Esophagus muscularis mucosa (tissue), 4 donors: ENCODE measurements at regions not wholly inside any gene's neighbourhood (a gene's known extent, or its start where the extent isn't known, plus 50 kb on each side); places are given as distances from the start of the nearest gene placed in this dataset.

Experiments
- CTCF ChIP-seq, 3 experiments: fragments of 200-600 bp in 2 of 3; fragments of 450-650 bp in 1 of 3; sonication (generic) in 2 of 3; IDR thresholded peaks; one replicate each; pipeline ENCODE4 v1.5.1; 2017 to 2019; ENCODE audit warnings: antibody characterized with exemption in 3 of 3, mild to moderate bottlenecking in 2 of 3, moderate library complexity in 1 of 3
- EP300 ChIP-seq: sonication (generic); formaldehyde crosslinking; IDR thresholded peaks from one replicate; pipeline ENCODE4 v1.6.1; 2017; ENCODE audit warnings: antibody characterized with exemption
- POLR2A ChIP-seq: fragments of 450-650 bp; IDR thresholded peaks from one replicate; pipeline ENCODE4 v1.6.1; 2017; ENCODE audit warnings: antibody characterized with exemption, moderate library complexity, mild to moderate bottlenecking, low read depth
- POLR2AphosphoS5 ChIP-seq, 2 donors: sonication (generic); formaldehyde crosslinking; IDR thresholded peaks; one replicate each; pipeline ENCODE4 v1.6.1; 2017; ENCODE audit warnings: antibody characterized with exemption in 2 of 2

GRCh38 chr22:48605125-48605524 is 1222.5 kb downstream of the BRD1 start:
- no peak for TF ChIP-seq CTCF (IDR thresholded peaks at IDR 0.05)
- TF ChIP-seq POLR2AphosphoS5 (IDR thresholded peaks at IDR 0.05), result no peak
- no peak for TF ChIP-seq POLR2A
- TF ChIP-seq EP300, result no peak
